ENCODE measurements at regions not wholly inside any gene's neighbourhood (a gene's known extent, or its start where the extent isn't known, plus 50 kb on each side); places are given as distances from the start of the nearest gene placed in this dataset.

GRCh38 chr5:168015506-168015905, 275.9 kb upstream of the WWC1 start:
- TF ChIP-seq CTCF (IDR thresholded peaks at IDR 0.05 in 4 of 5, conservative IDR thresholded peaks at IDR 0.05 in 1 of 5), result no peak
- no peak for TF ChIP-seq POLR2A (IDR thresholded peaks at IDR 0.05)

All from gastrocnemius medialis (tissue), 4 donors.